HG03139 (cell line): ENCODE measurements at regions not wholly inside any gene's neighbourhood (a gene's known extent, or its start where the extent isn't known, plus 50 kb on each side); places are given as distances from the start of the nearest gene placed in this dataset.

Experiments used
- ATAC-seq: cut with Tn5 transposase; IDR thresholded peaks from one replicate; pipeline ENCODE4 v1.9.1; 2021; ENCODE audit not compliant: unreplicated experiment

DNA sequence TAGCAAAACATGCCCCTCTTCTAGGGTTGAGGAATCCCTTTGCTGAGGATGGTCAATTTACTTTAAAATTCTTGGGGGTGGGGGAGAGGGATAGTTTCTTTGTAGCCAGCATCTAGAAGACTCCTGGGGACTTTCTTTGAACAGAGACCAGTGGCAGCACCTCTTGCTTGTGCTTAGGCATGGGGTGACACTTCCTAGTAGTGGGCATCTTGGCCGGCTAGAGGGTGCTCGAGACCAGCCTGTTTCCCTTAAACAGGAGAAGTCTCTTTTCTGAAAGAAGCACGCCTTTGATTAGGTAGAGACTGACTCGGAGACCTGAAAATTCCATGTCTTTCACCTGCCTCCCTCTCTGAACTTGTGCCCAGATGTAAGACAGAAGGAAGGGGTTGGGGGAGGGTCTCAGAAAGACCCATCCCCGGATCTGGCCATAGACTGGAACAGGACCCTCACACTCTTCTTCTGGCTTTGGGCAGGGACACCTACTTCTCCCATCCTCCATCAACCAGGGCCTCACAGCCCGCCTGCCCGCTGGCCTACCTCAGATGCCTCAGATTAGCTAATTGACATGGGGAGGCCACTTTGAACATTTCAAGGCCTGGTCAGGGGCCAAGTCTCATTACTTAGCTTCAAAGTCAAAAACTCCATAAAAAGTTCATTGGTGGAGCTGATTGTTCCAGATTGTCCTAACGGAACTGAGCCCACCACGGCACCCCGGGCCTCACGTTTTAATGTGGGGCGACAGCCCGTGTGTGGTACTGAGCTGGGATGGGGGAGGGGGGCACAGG, 172.2 kb downstream of the CDC5L start:
- ATAC-seq = no peak

- ATAC-seq = no peak
These were observed 173.1 kb downstream of the CDC5L start for GRCh38 chr6:44560458-44561059.

GRCh38 chr6:44561060-44561623, 173.6 kb downstream of the CDC5L start:
- no peak for ATAC-seq

DNA sequence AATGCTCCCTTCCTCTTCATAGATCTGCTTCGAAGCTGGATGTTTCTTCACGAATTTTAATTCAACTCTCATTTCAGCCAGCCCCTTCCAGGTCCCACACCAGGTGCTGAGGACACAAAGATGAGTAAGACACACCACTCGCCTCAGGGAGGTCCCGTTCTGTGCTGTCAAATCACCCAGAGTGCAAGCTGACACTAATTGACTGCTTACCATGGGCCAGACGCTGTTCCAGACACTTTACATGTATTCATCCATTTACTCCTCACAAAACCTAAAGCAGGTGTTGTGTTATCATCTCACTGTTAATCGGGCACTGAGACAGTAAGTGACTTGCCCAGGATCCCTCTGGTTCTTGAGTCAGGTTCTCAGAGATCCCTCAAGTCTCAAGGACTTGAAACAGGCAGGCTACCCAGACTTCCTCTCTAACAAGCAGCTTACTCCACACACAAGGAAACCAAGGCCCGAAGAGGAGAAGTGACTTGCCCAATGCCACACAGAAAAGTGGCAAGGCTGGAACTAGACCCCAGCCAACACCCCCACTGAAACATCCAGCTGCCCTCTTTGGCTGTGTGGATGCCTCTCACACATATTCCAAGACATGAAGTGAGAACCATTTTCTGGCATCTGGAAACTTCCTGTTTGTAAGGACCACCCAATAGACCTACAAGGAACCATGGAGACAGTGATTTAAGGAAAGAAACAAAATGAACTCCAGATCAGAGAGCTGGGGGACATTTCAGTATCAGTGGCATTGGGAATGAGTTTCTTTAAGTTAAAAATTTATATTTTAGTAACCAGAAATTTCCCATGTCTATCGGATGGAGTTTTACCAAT, 174.5 kb downstream of the CDC5L start:
- ATAC-seq = no peak

DNA sequence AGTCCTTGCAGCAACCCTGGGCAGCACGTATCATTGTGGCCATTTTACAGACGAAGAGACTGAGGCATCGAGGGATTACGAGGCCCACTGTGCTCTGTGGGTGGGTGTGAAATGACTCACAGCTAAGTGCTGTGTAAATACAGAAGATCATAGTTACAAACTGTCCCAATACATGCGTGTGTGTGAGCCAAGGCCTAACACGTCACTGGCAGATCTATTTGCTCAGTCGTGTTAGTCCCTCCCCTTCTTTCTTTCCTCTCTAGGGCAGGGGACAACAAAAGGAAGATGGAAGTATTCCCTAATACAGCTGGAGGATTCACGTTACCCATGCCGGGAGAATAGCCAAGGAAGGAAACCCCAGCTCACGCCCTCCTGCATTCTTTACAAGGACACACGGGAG, 175.9 kb downstream of the CDC5L start:
- ATAC-seq = no peak

DNA sequence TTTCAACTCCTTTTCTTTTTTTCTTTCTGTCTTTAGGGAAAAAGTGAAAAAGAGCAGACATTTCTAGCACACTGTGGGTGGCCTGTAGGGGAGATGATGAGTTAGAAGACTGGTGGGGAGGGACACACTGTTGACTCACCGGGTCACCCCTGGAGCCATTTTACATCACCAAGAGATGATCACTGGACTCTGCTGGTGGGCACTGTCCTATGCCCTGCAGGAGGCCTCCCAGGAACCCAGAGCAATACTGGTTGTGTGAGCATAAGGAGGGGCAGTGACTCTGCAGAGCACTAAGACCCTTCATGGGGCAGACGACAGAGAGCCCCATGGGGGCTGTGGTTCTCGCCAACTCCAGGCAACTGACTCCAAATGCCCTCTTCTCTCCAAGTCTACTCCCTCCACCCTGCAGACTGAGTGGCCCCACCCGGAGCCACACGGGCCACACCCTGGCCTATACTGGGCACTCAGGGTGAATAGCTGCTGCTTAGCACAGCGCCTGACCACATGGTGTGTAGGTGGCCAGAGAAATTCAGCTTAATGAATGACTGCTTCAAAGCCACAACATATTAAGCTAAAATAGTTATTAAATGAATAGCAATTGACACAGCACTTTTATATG, 177.5 kb downstream of the CDC5L start:
- ATAC-seq = no peak

DNA sequence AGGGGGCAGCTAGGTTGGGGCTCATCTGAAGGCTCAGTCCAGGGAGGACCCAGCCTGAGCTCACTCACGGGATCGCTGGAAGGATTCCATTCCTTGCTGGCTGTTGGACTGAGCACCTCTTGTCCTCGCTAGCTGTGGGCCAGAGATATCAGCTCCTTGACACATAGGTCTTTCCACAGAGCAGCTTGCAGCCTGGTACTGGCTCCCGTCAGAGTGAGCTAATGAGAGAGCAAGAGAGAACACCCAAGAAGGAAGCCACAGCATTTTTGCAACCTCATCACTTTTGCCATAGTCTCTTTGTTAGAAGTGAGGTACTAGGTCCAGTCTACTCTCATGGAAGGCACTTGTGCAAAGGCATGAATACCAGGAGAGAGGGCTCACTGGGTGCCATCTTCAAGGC, 179.9 kb downstream of the CDC5L start:
- no peak for ATAC-seq

GRCh38 chr6:44569131-44569530, 181.6 kb downstream of the CDC5L start:
- no peak for ATAC-seq

GRCh38 chr6:44569931-44570385, 182.5 kb downstream of the CDC5L start:
- no peak for ATAC-seq

DNA sequence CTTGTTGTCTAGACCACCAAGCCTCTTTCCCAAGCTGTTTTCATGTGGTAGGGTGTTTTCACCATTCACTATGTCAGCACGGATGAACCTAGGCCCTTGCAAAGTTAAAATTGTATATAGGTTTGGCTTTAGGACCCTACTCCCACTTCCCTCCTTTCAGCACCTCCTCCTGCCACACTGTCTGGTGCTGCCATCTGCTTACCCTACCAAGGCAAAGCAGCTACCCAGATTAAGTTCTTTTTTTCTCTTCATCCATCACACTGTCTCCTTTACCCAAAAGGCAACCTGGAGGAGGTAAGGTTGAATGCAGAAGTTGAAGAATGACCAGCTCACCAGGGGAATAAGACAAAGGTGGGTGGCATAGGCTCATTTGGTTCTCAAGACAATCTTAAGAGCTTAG, 184.0 kb downstream of the CDC5L start:
- ATAC-seq = no peak

- no peak for ATAC-seq
These were observed 184.8 kb downstream of the CDC5L start for GRCh38 chr6:44572346-44572745.

- no peak for ATAC-seq
These were observed 188.1 kb downstream of the CDC5L start for GRCh38 chr6:44575644-44576043.

GRCh38 chr6:44576132-44576631, 188.7 kb downstream of the CDC5L start:
- no peak for ATAC-seq

- ATAC-seq = no peak
These were observed 193.4 kb downstream of the CDC5L start for GRCh38 chr6:44580901-44581300.

DNA sequence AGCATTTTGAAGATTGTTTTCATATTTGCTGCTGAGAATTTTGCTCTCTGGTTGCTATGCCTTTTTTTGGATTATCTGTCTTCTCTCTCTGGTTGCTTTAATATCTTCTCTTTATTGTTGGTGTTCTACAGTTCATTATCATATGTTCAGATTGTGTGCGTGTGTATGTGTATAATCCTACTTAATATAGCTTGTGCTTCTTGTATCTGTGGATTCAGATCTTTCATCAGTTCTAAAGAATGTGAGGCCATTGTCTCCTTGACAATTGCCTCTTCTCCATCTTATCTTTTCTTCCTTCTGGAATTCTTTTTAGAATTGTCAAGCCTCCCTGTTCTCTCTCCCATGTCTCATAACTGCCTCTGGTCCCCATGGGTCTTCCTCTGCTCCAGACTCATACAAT, 195.4 kb downstream of the CDC5L start:
- no peak for ATAC-seq

GRCh38 chr6:44590471-44590870, 203.0 kb downstream of the CDC5L start:
- no peak for ATAC-seq

GRCh38 chr6:44593539-44593944, 206.0 kb downstream of the CDC5L start:
- ATAC-seq = no peak

DNA sequence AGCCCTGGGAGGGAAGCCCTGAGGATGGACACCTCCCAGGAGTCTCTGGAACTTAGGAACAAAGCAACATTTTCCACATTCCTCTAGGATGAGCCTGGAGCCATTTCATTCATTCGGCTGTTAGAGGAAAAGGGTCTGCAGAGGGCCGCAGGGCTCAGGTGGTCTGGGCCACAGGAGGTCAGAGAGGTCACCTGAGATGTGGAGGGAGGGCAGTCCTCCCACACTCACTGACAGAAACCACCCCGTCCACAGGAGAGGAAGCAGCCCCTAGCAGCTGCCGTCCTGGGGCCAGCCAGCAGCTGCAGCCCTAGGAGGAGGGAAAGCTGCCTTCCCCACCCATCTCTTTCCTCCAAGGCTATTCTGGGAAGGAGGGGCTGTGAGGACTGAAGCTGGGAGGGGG, 207.0 kb downstream of the CDC5L start:
- no peak for ATAC-seq

GRCh38 chr6:44598679-44599078, 211.2 kb downstream of the CDC5L start:
- no peak for ATAC-seq

DNA sequence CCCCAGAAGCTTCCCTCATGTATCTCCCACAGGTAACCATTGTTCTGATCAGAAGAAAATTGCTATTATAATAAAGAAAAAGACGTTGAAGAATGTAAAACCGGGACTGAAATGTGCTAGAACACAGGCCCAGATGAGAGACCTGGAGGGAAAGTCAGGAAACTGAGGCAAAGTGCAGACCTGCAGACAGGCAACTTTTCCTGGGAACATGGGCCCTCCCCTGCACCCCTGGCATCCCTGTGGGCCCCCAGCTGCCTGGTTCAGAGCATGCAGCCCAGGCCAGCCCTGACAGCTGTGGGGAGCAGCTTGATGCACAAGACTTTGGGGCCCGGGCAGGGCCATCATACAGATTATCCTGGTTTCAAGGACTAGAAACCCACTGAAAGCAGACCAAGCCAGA, 212.2 kb downstream of the CDC5L start:
- ATAC-seq = no peak
